Prostate gland (tissue), 2 donors: ENCODE measurements at regions not wholly inside any gene's neighbourhood (a gene's known extent, or its start where the extent isn't known, plus 50 kb on each side); places are given as distances from the start of the nearest gene placed in this dataset.

Source experiments
- POLR2A ChIP-seq: fragments of 450-650 bp; IDR thresholded peaks from one replicate; pipeline ENCODE4 v1.6.1; 2016; ENCODE audit warnings: antibody characterized with exemption, mild to moderate bottlenecking
- POLR2AphosphoS5 ChIP-seq: sonication (generic); formaldehyde crosslinking; IDR thresholded peaks from one replicate; pipeline ENCODE4 v1.6.1; 2017; ENCODE audit warnings: antibody characterized with exemption
- TF ChIP-seq, protein P1 (sequence below), 4 experiments: fragments of 200-600 bp in 2 of 4; fragments of 450-650 bp in 2 of 4; sonication (generic) in 2 of 4; IDR thresholded peaks; 1 replicate in 3 of 4; 2 replicates in 1 of 4; pipeline ENCODE4 v1.5.1; 2016 to 2019; ENCODE audit warnings: antibody characterized with exemption in 4 of 4, mild to moderate bottlenecking in 2 of 4, moderate library complexity in 2 of 4

DNA sequence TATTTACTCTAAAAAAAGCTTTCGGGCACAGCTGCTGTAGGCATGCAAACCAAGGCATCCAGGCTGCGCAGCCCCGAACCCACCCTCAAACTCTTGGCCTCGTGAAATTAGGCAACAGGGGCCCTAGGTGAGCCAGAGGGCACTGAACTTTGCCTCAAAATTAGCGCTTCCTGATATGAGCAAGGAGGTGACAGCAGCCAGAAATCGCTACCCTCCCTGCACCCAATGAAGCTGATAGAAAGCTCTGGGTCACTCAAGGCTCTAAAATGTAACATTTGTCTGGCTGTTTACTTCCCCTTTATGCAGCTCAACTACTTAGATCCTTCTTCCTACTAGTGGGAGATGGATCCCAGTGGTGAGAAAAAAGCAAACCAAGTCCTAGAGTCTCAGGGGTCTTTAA is 61.8 kb downstream of the PITPNM2 start:
- TF ChIP-seq, protein P1, sequence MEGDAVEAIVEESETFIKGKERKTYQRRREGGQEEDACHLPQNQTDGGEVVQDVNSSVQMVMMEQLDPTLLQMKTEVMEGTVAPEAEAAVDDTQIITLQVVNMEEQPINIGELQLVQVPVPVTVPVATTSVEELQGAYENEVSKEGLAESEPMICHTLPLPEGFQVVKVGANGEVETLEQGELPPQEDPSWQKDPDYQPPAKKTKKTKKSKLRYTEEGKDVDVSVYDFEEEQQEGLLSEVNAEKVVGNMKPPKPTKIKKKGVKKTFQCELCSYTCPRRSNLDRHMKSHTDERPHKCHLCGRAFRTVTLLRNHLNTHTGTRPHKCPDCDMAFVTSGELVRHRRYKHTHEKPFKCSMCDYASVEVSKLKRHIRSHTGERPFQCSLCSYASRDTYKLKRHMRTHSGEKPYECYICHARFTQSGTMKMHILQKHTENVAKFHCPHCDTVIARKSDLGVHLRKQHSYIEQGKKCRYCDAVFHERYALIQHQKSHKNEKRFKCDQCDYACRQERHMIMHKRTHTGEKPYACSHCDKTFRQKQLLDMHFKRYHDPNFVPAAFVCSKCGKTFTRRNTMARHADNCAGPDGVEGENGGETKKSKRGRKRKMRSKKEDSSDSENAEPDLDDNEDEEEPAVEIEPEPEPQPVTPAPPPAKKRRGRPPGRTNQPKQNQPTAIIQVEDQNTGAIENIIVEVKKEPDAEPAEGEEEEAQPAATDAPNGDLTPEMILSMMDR (IDR thresholded peaks at IDR 0.05) = no peak
- TF ChIP-seq POLR2A (no peak), POLR2AphosphoS5 (no peak)
